OCI-LY7 (cell line): ENCODE measurements at regions not wholly inside any gene's neighbourhood (a gene's known extent, or its start where the extent isn't known, plus 50 kb on each side); places are given as distances from the start of the nearest gene placed in this dataset.

Experiments
- EZH2phosphoT487 ChIP-seq: fragments of 200-600 bp; sonication (generic); IDR thresholded peaks from 2 replicates; pipeline ENCODE4 v1.6.1; 2018; ENCODE audit warnings: low read depth, borderline replicate concordance, mild to moderate bottlenecking, mixed run types, antibody characterized with exemption, low read length, moderate library complexity, mixed read lengths
- TF ChIP-seq, protein P1 (sequence below): fragments of 200-600 bp; sonication (generic); conservative IDR thresholded peaks from 2 replicates; pipeline ENCODE4 v1.5.1; 2014; ENCODE audit warnings: mild to moderate bottlenecking, antibody characterized with exemption, low read length, moderate library complexity, mixed read lengths

DNA sequence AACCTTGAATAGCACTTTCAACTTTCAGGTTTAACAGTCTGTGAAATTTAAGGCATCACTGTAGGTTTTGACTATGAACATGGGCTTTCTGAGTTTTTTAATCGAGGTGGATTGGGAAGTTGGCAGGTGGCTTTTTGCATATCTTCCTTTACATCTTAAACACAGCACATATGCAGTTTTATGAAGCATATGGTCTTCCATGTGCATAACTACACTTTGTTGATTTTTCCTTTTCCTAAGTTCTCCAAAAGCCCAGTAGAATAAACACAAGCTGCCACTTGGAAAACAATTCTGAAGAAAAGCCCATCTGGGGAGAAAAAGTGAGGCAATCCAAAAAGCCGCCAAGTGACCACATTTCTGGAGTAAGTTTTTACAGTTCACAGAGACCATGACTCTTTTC lies 236.5 kb upstream of the IL12B start:
- TF ChIP-seq, protein P1, sequence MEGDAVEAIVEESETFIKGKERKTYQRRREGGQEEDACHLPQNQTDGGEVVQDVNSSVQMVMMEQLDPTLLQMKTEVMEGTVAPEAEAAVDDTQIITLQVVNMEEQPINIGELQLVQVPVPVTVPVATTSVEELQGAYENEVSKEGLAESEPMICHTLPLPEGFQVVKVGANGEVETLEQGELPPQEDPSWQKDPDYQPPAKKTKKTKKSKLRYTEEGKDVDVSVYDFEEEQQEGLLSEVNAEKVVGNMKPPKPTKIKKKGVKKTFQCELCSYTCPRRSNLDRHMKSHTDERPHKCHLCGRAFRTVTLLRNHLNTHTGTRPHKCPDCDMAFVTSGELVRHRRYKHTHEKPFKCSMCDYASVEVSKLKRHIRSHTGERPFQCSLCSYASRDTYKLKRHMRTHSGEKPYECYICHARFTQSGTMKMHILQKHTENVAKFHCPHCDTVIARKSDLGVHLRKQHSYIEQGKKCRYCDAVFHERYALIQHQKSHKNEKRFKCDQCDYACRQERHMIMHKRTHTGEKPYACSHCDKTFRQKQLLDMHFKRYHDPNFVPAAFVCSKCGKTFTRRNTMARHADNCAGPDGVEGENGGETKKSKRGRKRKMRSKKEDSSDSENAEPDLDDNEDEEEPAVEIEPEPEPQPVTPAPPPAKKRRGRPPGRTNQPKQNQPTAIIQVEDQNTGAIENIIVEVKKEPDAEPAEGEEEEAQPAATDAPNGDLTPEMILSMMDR, result no peak
- TF ChIP-seq EZH2phosphoT487, result no peak
